HCEC 1CT (cell line): ENCODE measurements at regions not wholly inside any gene's neighbourhood (a gene's known extent, or its start where the extent isn't known, plus 50 kb on each side); places are given as distances from the start of the nearest gene placed in this dataset.
A peak's percentile ranks its signal among the peaks of the same experiment; 100 is the strongest.

Source experiments
- DNase-seq: peaks from one replicate; pipeline ENCODE4 v3.0.0-alpha.2; 2017

DNA sequence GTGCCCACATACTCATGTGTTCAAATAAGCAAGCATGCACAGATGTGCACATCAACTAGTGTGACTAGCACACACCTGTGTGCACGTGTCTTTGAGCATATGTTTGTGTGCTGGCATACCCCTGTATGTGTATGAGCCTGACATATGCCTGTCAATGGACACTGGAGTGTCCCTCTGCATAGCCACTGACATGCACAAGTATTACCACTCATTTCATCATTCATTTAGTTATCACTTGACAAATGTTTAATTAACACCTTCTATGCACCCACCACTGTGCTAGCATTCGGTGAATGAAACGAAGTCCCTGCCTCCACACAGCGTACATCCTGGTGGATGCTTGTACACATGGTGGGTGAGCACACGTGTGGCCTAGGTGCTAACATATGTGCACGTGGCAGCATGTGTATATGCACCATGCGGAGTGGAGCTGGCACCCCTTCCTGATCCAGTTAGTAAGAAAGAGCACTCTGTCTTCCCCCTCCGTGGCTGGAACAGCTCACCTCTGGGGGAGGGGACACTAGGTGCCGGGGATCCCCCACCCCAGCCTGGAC is 112.0 kb downstream of the CHST1 start:
- DNase-seq, result no peak

DNA sequence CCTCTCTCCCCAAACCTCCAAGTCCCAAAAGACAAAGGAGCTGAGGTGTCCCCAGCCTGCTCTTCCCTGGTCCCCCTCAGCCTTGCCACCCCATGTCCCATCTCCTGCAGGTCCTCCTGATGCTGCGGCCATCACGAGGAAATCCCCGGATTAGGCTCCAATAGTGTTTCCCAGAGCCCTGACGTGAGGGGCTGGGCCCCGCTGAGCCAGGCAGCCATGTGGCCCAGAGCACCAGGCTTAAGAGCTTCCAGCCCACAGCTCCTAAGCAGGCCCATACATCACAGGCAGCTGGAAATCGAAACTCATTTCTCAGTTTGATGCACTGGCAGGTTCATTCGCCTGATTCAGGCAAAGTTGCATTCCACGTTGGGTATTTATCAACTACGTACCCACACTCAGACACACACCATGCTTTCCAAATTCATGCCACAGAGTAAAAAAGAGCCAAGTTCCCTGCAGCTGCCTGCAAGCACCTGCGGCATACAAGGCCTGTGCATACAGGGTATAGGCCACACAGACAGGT is 114.2 kb downstream of the CHST1 start:
- DNase-seq, result no peak

DNA sequence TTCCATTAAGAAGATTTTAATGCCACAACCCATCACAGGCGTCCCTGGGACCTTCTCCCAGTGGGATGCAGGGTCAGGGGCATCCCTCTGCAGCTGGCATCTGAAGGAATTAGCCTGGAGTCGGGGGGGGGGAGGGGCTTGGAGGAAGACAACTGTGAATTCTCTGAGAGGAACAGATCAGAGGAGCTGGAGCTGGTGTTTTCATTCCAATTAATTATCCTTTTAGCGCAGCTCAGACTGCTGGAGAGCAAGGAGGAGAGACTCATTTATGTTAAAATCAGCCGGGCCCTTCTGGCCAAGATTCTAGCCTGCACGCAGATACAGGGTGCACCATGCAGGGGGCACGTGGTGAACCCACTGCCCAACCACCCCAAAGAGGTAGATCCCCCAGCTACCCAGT is 116.2 kb downstream of the CHST1 start:
- no peak for DNase-seq

DNA sequence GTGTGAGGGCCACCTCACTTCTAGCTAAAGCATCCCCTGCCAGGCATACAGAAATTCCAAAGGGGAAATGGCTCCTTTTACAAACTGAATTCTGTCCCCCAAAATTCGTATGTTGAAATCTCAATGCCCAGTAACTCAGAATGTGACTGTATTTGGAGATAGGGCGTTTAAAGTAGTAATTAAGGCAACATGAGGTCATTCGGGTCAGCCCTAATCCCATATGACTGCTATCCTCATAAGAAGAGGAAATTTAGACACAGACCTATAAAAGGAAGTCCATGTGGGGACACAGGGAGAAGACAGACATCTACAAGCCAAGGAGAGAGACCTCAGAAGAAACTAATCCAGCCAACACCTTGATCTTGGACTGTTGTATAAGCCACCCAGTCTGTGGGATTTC is 119.1 kb downstream of the CHST1 start:
- no peak for DNase-seq

DNA sequence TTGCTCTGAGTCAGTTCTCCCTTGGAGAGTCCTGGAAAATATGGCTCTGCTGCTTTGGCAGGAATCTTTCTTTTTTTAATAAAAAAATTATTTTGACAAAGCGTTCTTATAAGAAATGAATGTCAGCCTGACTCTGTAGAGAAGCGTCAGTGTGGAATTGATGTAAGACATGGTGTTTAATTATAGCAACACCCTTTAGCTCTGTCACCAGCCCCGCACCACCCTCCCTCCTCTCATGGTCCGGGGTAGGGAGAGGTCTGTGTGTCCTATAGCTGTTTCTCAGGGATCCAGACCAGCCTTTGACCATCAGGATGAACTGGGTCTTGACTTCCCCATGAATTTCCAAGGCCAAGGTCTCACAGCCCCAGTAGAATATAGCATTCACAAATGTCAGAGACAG is 120.6 kb downstream of the CHST1 start:
- DNase-seq, result no peak

DNA sequence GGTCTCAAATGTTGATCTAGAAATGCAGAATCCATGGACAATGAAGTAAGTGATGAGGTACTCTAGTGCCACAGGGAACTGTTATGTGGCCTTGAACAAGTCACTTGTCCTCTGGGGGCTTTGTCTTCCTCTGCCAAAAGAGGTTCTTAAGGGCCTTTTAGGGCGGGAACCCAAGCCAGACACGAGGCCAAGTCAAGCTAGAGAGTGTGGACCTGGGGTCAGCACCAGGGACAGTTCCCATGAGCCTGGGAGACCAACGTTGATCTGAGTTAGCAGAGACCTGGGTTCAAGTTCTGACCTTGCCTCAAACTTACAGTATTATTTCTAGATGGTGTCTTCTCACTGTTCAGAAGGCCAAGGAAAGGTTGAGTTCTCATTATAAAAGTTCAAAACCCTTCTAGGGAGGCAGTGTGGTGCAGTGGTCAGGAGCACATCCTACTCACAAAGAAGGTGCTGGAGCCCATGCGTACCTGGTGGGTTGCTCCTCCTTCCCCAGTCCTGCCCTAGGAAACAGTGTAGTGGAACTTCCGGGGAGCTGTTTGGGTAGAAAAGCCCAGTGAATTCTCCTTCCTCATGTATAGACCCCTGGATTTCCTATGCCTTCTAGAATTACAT is 121.5 kb downstream of the CHST1 start:
- DNase-seq, result no peak

DNA sequence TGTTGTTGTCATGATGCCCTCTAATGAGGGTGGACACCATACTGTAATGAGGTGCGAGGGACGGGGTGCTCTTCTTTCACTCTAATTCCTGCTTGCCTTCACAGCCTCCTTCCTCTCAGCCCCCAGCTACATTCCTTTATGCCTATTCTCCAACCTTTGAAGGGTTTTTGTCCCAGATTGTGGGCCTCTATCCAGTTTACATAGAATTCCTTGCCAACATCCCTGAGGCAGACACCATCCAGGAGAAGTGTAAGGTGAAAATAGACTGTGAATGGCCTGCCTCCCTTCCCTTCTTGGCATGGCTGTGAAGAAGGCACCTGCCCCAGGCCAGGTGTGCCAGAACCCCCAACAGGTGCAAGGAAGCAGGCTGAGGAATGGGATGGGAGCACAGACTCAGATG is 122.3 kb downstream of the CHST1 start:
- no peak for DNase-seq

DNA sequence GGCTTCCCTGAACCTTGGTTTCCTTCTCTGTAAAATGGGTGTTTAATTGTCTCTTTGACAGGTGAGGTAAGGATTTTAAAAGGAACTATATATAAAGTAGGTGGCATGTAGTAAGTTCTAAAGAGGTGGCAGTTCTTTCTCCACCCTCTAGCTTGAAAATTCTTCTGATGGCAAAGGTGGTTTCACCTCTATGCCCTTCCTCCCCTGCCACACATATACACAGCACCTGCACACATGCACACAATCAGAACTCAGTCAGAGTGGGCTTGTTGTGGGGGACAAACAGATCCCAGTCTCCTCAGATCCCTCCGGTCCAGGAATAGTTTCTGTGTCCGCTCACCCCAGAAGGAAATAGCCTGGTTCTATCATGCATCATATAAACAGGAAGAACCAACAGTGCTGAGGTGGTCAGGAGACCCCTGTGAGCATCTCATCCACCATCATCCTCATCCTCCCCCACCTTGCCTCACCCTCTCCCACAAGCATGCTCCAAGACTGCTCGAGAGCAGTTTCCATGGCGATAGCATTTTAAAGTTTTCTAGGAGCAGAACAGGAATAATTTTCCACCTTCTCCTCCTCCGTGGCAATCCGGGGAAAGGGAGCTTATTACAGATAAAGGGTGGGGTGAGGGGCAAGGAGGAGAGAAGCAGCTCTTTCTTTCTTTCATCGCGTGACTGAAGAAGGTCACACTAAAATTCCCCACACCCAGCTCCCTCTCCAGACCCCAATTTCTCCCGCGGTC is 123.6 kb downstream of the CHST1 start:
- DNase-seq, result no peak

DNA sequence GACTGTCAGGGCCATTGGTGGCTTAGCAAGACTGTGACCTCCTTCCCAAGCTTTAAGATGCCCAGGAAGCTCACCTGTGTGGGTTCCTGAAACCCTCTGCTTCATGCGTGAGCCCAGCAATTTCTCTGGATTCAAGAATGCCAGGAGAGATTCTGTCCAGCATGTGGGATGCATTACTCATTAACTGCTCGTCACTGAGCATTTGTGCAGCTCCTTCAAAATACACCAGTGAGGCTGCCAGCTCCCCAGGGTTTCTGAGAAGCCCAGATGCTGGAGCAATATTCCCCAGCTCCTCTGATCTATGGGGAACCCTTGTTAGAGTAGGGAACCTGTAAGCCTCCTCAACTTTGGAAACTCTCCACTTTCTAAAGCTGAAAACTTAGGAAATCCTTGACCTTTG is 126.5 kb downstream of the CHST1 start:
- DNase-seq, result no peak

DNA sequence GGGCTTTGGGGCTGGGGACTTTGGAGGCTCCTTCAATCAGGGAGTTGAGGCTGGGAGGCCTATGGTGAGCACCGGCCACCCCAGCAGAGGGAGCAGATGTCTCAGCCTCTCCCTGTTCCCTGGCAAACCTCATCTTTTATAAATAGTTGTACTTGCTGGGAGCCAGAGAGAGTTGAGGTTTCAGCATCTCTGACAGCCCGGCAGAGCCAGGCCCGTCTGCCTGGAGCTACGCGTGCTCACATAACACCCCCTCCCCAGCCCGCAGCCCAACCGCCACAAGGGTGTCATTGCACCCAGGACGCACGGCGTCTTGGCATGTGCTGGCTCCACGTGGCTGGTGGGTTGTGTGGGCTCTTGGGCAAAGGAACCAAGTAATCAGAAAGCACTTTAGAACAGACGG is 127.1 kb downstream of the CHST1 start:
- no peak for DNase-seq

DNA sequence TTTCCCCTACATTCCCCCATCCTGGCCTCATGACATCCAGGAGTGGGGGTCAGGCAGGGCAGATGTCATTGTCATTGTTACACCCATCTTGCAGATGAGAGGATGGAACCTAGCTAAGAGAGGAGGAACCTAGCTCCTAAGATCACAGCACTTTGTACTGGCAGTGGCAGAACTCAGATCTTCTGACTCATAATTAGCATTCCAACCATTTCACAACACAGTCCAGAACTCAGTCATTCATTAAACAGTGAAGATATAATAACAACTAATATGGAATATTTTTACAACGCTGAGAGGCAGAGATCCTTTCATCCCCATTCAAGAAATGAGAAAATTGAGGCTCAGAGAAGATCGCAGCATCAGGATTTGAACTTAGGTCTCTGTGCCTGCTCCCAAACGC is 127.8 kb downstream of the CHST1 start:
- peak; percentile 36 for DNase-seq

DNA sequence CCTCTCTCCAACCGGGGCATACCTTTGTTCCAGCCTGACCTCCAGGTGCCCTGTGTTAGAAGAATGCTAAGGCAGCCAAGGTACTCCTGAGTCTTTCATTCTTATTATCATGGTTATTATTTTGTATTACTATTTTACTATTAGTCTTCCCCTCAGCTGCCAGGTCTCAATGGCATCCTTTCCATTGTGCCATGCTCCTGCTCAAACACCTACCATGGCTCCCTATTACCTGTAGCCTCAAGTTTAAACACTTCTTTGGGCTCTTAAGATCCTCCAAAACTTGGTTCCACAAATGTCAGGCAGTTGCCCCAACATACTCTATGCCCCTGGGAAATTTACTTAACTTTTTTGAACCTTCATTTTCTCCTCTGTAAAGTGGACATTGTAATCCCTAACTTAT is 130.4 kb downstream of the CHST1 start:
- DNase-seq, result no peak

DNA sequence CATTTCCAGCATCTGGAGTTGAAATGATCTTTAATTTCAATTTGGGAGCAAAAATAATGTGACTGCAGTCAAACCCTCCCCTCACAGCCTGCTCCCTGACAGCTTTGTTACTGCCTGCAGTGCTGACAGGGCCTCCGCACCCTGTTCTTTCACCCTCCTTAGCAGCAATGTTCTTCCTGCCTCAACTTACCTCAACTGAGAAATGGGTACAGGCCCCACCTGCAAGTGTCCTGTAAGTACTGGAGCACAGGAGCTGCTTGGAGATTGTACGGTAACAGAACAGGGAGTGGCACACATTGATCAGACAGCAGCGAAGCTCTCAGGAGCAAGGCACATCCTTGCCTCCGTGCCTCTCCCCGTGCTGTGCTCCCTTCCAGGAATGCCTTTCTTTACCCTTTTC is 131.3 kb downstream of the CHST1 start:
- no peak for DNase-seq

DNA sequence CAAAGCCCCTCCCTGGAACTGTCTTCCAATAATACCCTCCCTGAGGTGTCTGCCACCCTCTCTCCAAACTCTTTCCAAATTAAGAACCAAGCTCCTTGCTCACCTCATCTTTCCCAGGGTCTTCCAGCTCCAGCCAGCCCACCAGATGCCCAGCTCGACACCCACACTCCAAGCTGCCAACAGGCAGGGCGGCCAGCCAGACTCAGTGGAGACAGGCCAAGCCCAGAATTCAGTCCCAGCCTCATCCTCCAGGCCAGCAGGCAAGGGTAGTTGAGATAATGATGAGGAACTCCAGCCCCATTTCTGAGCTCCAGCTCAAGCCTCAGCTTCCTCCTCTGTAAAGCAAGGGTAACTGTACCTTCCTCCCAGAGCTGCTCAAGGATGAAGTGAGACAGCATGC is 132.9 kb downstream of the CHST1 start:
- DNase-seq, result no peak

DNA sequence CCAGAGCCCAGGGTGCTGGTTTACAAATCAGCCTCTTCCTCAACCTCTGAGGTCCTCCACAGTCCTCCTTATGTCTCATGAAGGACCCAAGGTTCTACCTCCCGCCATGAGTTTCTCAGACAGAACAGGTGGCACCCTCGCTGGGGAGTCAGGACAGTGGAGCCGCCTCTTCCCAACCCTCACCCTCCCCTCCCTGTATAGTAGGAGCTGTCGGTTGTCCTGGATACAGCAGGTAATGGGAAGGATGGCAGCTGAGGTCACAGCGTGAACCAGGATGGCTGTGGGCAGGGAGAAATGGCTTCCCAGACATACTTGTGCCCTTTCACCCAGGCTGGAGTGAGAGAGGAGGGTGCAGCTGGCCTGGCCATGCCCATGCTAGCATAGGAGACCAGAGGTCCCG is 134.6 kb downstream of the CHST1 start:
- DNase-seq, result no peak

DNA sequence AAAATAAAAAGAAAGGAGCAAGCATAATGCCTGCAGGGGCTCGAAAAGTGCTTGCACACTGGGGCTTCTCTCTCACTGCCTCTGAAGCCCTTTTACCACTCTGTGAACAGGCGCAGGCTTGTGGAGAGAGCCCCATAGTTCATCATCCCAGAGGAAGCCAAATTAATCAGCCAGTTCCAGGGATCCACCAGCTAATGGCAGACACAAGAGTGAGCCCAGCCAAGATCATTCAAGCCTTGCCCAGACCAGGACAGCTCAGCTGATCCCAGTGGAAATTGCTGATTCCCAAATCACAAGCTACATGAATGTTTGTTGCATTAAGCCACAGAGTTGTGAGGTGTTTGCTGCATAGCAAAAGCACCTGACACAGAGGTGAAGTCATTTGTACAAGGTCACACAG is 135.3 kb downstream of the CHST1 start:
- DNase-seq, result no peak

DNA sequence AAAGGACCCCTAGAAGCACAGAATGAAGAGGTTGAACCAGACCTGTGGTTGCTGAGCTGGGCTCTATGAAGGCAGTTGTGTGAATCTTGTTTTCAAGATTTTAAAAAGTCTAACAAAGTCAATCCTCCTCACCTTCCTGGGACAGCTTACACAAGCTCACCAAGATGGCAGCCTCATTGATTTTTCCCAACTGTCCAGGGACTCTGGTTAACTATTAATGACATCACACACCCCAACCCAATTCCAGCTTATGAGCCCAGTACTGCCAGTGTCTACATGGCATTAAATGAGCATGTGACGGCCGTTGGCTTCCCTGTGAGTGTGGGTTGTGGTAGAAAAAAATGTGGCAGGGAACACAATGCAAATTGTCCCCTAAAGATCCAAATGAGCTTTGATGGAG is 137.0 kb downstream of the CHST1 start:
- no peak for DNase-seq

DNA sequence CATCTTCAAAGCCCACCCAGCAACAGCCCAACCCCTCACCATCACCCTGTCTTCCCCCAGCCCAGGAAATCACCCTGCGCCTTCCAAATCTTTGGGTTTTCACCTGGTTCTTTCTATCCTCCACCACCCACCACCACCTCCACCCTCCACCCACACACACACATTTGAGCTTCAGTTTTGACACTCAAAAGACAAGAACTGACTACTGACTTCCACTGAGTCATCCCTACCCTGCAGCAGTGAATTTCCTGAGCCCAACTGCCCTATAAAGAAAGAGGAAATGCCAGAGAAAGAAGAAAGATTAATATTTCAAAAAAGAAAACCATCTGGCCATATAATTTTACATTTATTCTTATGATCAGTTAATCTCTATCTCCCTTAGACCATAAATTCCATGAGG is 137.5 kb downstream of the CHST1 start:
- no peak for DNase-seq

DNA sequence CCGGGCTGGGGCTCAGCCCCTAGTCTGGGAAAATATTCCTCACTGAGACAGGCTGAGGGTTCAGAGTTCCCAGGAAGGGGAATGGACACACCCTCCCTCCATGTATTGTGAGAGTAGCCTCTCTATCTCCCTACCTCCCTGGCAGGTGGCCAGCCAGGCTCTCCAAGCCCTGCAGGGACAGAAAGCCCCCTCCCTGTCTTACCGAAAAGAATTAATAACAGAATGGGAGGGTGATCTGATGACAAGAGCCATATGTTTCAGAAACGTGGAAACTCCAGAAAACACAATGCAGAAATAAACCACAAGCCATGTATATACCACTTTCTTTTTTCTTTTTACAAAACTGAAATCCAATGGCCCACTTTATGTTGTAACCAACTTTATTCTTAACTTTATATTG is 140.0 kb downstream of the CHST1 start:
- DNase-seq, result no peak

DNA sequence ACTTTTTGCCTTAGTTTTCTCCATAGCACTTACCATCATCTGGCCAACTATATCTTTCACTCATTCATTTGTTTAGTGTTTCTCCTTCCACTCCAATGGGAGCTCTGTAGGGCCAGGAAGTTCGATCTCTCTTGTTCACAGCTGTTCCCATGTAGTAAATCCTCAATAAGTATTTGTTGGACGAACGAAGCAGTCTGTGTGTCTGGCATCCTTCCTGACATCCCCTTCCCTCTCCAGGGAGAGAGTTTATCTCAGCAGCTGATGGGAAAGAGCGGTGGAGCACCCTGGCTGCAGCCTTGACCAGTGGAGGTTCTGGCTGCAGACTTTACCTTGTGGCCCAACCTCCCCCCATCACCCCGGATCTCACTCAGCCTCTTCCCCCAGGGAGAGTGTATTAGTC is 141.7 kb downstream of the CHST1 start:
- DNase-seq, result no peak

DNA sequence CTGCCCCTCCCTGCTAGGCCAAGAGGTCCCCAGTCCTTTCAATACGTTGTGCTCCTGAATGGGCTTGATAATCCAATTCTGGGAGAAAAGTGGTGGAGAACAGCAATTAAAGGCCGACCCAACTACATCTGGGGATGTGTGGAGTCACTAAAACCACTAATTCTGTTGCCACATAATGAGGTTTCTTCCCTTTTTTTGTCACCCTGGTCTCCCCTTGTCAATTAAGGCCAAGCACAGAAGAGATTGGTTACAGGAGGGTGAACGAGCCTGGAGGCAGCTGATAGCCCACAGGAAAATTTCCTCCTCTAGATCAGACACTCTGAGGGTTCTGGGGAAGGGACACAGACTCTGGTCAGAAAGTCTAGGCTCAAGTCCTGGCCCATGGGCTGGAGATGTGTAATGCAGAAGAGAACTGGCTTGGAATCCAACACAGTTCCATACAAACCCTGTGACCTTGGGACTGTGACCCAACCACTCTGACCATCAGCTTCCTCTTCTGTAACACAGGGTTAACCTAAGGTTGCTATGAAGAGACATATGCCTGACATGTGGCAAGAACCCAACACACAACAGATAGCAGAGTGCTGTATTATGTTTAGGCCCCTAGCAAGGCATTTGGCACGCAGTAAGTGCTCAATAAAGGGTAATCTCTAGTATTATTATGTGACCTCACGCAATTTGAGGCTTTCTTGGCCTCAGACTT is 146.4 kb downstream of the CHST1 start:
- DNase-seq, result no peak

DNA sequence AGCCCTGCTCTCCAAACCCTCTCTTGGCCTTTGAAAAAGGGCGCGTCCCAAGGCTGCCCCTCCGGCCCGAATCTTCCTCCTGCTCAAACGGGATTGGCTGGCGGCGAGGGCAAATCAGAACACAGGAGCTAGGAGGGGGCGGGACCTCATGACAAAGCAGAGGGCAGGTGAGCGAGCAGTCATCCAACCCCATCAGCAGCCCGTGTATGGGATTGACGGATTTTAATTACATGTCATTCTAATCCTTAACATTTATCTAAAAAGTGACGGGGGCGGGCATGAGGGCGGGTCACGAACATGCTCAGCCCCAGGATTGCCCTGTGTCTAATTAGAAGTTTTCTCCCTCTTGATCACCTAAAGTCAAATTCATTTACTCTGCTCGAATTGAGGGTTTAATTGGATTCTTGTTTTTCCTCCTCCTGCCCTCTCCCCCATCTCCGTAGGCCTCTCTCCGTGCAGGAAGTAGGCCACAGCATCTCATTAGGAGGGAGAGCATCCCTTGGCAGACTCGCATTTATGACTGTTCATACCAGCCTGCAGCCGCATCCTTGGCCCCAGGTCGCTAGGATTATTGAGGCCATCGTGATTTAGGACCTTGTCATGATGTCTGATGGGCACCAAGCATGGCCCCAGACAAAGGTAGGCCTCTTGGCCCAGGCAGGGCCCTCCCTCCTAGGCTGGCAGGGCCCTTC is 147.1 kb downstream of the CHST1 start:
- no peak for DNase-seq

DNA sequence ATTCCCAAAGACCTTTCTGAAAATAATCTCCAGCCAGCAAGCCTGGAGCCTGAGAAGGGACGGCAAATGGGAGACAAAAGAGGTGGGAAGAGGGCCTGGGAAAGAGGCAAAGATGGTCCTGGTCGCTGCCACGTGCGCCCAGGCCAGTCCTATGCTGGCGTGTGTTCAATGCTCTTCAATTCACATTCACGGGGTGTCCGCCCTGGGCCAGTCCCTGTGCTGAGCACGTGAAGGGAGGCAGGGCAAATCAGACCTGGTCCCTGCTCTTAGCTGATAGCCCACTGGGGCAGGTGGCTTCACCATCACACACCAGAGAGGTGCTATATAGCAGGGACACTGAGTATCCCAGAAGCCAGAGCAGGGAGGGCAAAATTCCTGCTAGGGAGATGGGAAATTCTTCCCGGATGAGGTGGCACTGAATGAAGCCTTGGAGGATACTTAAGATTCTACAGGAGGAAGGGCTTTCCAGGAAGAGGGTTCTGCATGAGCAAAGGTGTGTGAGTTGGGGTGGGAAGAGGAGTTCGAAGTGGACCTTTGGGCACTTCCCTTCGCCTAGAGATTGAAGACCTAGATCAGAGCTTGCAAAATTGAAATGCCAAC is 148.2 kb downstream of the CHST1 start:
- no peak for DNase-seq
